Non-pigmented ciliary epithelial cell (primary cell): ENCODE measurements at regions not wholly inside any gene's neighbourhood (a gene's known extent, or its start where the extent isn't known, plus 50 kb on each side); places are given as distances from the start of the nearest gene placed in this dataset.
"Not testable (repeated sequence)": the region's sequence is repeated elsewhere in the genome, so short reads cannot be mapped to it uniquely, and the experiment has no call there.

Experiments used
- DNase-seq: peaks from one replicate; pipeline ENCODE4 v3.0.0-alpha.2; 2010; ENCODE audit warnings: low read depth

GRCh38 chr9:108277216-108277615 is 578.6 kb downstream of the ACTL7B start:
- DNase-seq: no peak

DNA sequence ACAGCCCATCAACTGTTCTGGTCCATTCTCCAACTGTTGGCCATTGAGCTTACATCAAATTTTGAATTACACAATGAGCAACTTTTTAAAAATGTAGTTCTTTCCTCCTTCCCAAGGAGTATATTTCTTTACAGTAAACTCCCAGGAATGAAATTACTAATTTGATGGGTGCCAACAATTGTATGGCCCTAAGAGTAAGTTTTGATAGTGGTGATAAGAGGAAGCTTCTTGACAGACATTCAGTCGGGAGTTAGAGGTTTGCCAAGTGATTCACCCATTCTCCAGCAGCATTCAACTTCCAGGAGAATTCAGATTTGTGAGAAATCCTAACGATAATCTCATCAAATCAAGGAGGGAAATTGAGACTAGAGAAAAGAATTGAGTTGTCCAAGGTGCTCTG is 579.9 kb downstream of the ACTL7B start:
- no peak for DNase-seq

DNA sequence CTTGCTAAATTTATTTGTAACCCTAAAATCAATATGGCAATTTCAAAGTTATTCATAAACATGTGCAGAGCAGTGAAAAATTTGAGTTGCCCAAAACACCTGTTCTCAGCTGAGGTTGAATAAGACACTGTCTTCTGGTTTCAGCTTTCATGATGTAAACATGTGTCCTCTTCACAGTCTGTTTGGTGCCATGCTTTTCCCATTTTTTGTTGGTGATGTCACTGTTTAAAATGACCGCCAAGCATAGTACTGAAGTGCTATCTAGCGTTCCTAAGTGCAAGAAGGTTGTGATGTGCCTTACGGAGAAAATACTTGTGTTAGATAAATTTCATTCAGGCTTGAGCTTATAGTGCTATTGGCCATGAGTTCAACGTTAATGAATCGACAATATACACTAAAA is 580.8 kb downstream of the ACTL7B start:
- no peak for DNase-seq

GRCh38 chr9:108273988-108274387 is 581.8 kb downstream of the ACTL7B start:
- no peak for DNase-seq

- DNase-seq: no peak
Observed at GRCh38 chr9:108272349-108272899, 583.4 kb downstream of the ACTL7B start.

DNA sequence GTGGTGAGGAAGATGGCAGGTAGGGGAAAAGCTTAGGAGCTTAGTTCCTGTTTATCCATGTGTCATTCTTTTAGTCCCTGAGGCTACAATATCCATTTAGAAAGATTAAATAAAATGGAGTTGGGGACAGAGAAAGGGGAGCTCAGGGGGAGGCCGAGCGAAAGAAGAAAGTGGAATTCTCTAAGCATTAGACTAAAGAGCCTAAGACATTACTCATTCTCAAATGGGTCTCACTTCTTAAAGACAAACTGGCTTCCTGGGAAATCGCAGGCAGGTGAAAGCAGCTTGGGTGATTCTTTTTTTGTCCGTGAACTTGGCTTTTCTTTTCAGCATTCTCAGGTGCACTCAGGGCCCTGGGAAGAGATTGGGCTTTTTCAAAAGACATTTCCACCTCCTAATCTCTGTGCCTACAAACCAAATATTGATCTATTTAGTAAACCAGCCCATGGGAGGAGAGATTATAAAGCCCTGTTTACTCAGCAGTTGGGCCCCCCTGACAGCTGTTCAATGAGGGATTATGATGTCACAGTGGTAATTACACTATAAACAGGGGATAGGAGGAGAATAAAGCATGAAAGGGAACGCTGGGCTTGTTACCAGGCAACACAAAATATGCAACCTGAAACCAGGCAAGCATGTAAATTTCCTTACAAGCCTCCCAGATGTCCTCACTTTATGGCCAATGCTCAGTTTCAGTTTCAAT is 584.0 kb downstream of the ACTL7B start:
- peak; percentile 42 for DNase-seq

DNA sequence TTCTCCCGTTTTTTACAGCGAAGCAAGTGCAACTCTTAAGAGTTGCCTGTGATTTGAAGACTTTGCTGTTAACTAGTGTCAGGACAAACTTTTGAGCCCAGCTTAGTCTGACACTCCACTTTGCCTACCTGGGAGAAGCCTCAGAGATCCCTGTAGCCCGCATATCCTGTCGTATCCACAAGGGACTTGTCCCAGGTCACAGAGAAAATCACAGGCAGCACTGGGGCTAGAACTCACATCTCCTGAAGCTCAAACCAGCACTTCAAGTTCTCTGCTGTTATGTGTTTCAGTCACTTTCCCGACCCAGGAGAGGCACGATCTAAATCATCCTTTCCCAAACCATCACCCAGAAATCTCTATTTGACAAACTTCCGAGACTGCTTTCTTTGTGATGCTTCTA is 584.5 kb downstream of the ACTL7B start:
- no peak for DNase-seq

DNA sequence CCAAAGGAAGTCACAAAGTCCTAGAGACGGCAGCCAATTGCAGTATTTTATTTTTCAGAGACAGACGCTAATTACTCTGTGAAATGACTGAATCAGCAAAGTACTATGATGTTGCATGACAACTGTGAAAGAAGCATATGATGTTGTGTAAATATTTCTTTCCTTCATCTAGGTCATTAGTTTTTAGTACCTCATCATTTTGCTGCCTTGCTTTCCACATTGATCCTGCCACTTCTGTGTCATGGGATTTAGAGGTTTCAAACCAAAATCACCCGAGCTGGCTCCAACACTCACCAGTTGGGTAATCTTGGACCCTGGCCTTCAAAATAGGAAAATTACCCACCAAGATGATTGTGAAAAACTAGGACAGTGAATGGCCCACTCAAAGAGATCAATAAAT is 585.2 kb downstream of the ACTL7B start:
- DNase-seq: no peak

GRCh38 chr9:108270051-108270450 is 585.7 kb downstream of the ACTL7B start:
- no peak for DNase-seq

GRCh38 chr9:108269371-108269770 is 586.4 kb downstream of the ACTL7B start:
- no peak for DNase-seq

DNA sequence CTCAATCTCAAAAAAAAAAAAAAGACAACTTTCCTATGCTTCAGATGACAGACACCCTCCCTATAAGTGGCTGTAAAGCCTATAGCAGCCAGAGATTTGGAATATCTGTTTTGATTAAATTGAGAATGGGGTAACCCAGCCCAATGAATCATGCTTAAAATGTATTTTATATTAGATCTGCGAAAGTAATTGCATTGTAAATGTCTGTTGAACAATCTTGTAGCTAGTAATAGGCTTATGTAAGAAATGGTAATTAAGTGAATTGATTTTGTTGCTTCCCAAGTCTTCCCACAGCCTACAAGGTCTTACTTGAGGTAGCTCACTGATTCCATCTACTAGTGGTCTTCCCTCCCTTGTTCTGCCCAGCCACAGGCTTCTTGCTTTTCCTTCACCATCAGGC is 590.7 kb downstream of the ACTL7B start:
- no peak for DNase-seq

GRCh38 chr9:108264093-108264492 is 591.7 kb downstream of the ACTL7B start:
- no peak for DNase-seq

DNA sequence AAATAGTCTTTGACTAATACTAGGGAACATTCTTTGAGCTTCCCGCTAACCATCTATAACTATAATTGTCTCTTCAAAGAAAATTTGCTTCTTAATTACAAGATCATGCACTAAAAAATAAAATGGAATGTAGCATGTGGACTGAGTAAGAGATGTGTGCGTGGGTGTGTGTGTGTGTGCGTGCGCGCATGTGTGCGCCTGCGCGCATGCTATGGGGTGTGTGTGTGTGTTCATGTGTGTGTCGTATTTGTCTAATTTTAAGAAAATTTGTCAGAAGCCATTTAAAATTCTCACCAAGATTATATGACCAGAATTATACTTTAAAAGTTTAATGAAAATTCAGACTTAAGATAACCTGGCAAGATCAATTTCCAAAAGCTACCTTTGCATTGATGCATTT is 593.0 kb downstream of the ACTL7B start:
- DNase-seq: no peak

DNA sequence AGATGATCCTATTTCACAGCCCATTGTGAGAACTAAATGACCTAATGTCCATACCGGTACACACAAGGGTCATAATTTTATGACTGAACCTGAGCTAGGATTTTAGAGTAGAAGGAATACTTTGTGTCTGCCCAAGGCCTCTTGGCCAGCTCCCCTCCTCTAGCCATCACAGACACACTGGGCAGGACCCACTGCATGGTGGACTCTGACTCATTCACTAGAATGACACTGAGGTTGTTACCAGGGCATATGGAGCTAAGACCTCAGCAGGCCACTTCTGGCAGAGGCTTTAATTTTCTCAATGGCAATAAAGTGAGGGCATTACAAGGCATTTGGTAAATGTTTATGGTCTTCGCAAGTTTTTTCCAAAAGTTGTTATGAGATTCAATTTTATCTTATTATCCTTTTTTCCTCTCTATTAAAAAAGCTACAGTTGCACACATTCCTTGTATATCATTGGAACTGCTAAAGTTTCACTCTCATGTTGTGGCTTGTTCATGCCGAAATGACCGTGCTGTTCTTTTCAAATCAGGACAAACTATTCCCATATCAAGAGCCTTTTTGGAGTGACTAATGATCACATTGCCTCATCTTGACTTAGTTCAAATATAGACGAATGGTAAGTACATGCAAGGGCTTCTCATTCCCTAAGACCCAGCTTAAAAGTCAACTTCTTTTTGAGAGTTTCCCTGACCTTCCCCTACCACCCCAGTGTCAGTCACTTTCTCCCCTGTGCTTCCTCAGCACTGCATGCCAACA is 595.7 kb downstream of the ACTL7B start:
- DNase-seq: no peak

GRCh38 chr9:108258640-108259039 is 597.1 kb downstream of the ACTL7B start:
- no peak for DNase-seq

GRCh38 chr9:108257382-108257781 is 598.4 kb downstream of the ACTL7B start:
- DNase-seq: no peak

- DNase-seq: no peak
Observed at GRCh38 chr9:108254236-108254635, 601.5 kb downstream of the ACTL7B start.

GRCh38 chr9:108247391-108247790 is 608.4 kb downstream of the ACTL7B start:
- not testable (repeated sequence) for DNase-seq

GRCh38 chr9:108245901-108246300 is 609.9 kb downstream of the ACTL7B start:
- no peak for DNase-seq

DNA sequence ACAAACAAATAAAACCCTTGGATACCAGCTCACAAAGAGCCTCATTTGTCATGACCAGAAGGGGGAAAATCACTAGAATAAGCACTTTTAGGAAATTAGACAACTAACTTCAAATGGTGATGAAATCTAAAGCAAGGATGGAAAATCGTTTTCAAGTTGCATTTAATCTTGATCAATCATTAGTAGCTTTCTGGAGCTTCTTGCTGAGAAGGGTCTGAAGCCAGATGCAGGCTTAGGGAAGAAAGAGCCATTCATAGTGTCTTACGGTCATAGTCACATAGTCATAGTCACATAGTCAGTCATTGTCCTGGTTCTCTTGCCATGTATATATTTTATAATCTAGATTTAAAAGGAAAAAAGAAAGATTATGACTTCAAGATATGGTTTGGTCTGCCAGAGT is 610.5 kb downstream of the ACTL7B start:
- DNase-seq: no peak

- DNase-seq: no peak
Observed at GRCh38 chr9:108244686-108245085, 611.1 kb downstream of the ACTL7B start.

- DNase-seq: no peak
Observed at GRCh38 chr9:108241384-108242073, 614.3 kb downstream of the ACTL7B start.
